ENCODE measurements at regions not wholly inside any gene's neighbourhood (a gene's known extent, or its start where the extent isn't known, plus 50 kb on each side); places are given as distances from the start of the nearest gene placed in this dataset.

DNA sequence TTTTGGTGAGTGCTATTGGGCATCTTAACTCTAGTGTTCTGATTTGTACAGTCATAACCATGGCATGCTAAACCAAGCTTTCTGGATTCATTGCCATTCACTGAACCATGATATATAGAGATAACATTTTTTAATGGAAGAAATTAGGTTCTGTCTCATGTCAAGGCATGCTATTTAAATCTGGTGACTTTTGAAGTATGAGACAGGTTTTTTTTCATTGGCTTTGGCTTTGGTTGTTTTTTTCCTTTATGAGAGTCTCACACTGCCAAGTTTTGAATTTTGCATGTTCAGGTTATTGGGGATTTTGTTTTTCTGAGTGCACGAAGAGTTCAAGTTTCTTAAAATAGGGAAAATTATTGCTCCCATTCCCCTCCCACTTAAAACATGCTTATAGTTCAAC, 141.3 kb upstream of the ADAMTS5 start:
- TF ChIP-seq, protein P1, sequence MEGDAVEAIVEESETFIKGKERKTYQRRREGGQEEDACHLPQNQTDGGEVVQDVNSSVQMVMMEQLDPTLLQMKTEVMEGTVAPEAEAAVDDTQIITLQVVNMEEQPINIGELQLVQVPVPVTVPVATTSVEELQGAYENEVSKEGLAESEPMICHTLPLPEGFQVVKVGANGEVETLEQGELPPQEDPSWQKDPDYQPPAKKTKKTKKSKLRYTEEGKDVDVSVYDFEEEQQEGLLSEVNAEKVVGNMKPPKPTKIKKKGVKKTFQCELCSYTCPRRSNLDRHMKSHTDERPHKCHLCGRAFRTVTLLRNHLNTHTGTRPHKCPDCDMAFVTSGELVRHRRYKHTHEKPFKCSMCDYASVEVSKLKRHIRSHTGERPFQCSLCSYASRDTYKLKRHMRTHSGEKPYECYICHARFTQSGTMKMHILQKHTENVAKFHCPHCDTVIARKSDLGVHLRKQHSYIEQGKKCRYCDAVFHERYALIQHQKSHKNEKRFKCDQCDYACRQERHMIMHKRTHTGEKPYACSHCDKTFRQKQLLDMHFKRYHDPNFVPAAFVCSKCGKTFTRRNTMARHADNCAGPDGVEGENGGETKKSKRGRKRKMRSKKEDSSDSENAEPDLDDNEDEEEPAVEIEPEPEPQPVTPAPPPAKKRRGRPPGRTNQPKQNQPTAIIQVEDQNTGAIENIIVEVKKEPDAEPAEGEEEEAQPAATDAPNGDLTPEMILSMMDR (IDR thresholded peaks at IDR 0.05), result no peak
- TF ChIP-seq EP300 (IDR thresholded peaks at IDR 0.05), result no peak
